ENCODE measurements at regions not wholly inside any gene's neighbourhood (a gene's known extent, or its start where the extent isn't known, plus 50 kb on each side); places are given as distances from the start of the nearest gene placed in this dataset.

GRCh38 chr9:81513059-81513458, 176.3 kb downstream of the TLE1 start:
- no peak overlapping the region for H3K4me3 Mint-ChIP-seq (ENCODE audit: unreplicated experiment)
- DNase-seq (ENCODE audit: low spot score), result no peak
- H3K4me1 Mint-ChIP-seq (ENCODE audit: low read depth), result no peaks in the 10 kb centered on the region
- no peak for TF ChIP-seq CTCF (IDR thresholded peaks at IDR 0.05)
- no peaks in the 10 kb centered on the region for H3K9me3 Mint-ChIP-seq (ENCODE audit: low read depth)
- H3K36me3 Mint-ChIP-seq (ENCODE audit: low read depth), result no peaks in the 10 kb centered on the region
- peaks cover 9% of the 10 kb centered on the region for H3K27me3 Mint-ChIP-seq (ENCODE audit: low read depth)
- H3K27ac Mint-ChIP-seq (ENCODE audit: unreplicated experiment), result no peak overlapping the region

GRCh38 chr9:81512641-81513040, 176.7 kb downstream of the TLE1 start:
- H3K27ac Mint-ChIP-seq (ENCODE audit: unreplicated experiment), result no peak overlapping the region
- peaks cover 9% of the 10 kb centered on the region for H3K27me3 Mint-ChIP-seq (ENCODE audit: low read depth)
- DNase-seq (ENCODE audit: low spot score), result no peak
- H3K4me1 Mint-ChIP-seq (ENCODE audit: low read depth), result no peaks in the 10 kb centered on the region
- H3K36me3 Mint-ChIP-seq (ENCODE audit: low read depth), result no peaks in the 10 kb centered on the region
- H3K4me3 Mint-ChIP-seq (ENCODE audit: unreplicated experiment), result no peak overlapping the region
- no peak for TF ChIP-seq CTCF (IDR thresholded peaks at IDR 0.05)
- no peaks in the 10 kb centered on the region for H3K9me3 Mint-ChIP-seq (ENCODE audit: low read depth)

- no peak overlapping the region for H3K27ac Mint-ChIP-seq (ENCODE audit: unreplicated experiment)
- no peaks in the 10 kb centered on the region for H3K9me3 Mint-ChIP-seq (ENCODE audit: low read depth)
- no peak for DNase-seq (ENCODE audit: low spot score)
- no peaks in the 10 kb centered on the region for H3K4me1 Mint-ChIP-seq (ENCODE audit: low read depth)
- no peak overlapping the region for H3K4me3 Mint-ChIP-seq (ENCODE audit: unreplicated experiment)
- H3K27me3 Mint-ChIP-seq (ENCODE audit: low read depth), result peaks cover 3% of the 10 kb centered on the region
- no peaks in the 10 kb centered on the region for H3K36me3 Mint-ChIP-seq (ENCODE audit: low read depth)
- no peak for TF ChIP-seq CTCF (IDR thresholded peaks at IDR 0.05)
Measured at GRCh38 chr9:81508476-81508875, 180.9 kb downstream of the TLE1 start.

- H3K27ac Mint-ChIP-seq (ENCODE audit: unreplicated experiment), result no peak overlapping the region
- peaks cover 3% of the 10 kb centered on the region for H3K27me3 Mint-ChIP-seq (ENCODE audit: low read depth)
- TF ChIP-seq CTCF (IDR thresholded peaks at IDR 0.05), result no peak
- no peak overlapping the region for H3K4me3 Mint-ChIP-seq (ENCODE audit: unreplicated experiment)
- no peak for DNase-seq (ENCODE audit: low spot score)
- H3K36me3 Mint-ChIP-seq (ENCODE audit: low read depth), result no peaks in the 10 kb centered on the region
- H3K4me1 Mint-ChIP-seq (ENCODE audit: low read depth), result no peaks in the 10 kb centered on the region
- no peaks in the 10 kb centered on the region for H3K9me3 Mint-ChIP-seq (ENCODE audit: low read depth)
Measured at GRCh38 chr9:81506941-81507864, 182.1 kb downstream of the TLE1 start.

GRCh38 chr9:81499594-81499993, 189.8 kb downstream of the TLE1 start:
- H3K27ac Mint-ChIP-seq (ENCODE audit: unreplicated experiment), result peak overlapping the region; percentile 81
- H3K9me3 Mint-ChIP-seq (ENCODE audit: low read depth), result no peaks in the 10 kb centered on the region
- H3K4me1 Mint-ChIP-seq (ENCODE audit: low read depth), result peaks cover 28% of the 10 kb centered on the region
- H3K27me3 Mint-ChIP-seq (ENCODE audit: low read depth), result peaks cover 11% of the 10 kb centered on the region
- TF ChIP-seq CTCF (IDR thresholded peaks at IDR 0.05), result no peak
- H3K36me3 Mint-ChIP-seq (ENCODE audit: low read depth), result peaks cover 1% of the 10 kb centered on the region
- peak overlapping the region; percentile 7 for H3K4me3 Mint-ChIP-seq (ENCODE audit: unreplicated experiment)
- no peak for DNase-seq (ENCODE audit: low spot score)

Data from chondrocyte (in vitro differentiated cells).